ENCODE measurements at regions not wholly inside any gene's neighbourhood (a gene's known extent, or its start where the extent isn't known, plus 50 kb on each side); places are given as distances from the start of the nearest gene placed in this dataset.

DNA sequence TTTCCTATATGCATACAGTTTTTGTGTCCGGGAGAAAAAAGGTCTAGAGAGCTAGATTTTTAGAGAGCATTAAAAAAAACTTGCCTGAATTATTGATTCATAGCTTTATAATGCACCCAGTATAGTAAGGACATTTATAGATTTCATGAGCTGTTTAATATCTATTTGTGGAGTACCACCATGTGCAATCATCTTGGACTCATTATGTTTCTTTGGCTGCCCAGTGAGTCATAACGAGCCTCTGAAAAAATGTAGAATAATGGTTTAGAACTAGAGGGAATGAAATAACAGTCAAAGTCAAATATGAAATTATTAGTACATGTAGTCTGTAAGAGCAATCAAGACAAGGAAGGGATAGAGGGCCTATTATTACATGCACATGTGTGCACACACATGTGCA, 350.0 kb downstream of the CD83 start:
- FAIRE-seq (no peak), ATAC-seq (no peak), DNase-seq (ENCODE audit: low spot score) (no peak)
- in situ Hi-C loops (cut with HindIII; ENCODE audit: extremely low pct_ligation_motif_present, low pct_unique_long_range_greater_than_20kb) = no loop called here
- Histone ChIP-seq H3K9ac (ENCODE audit: insufficient read depth, low read depth, low read length) (no peak overlapping the region), H3K27ac (ENCODE audit: extremely low read length, insufficient read depth, low read length) (no peak overlapping the region), H3K4me3 (replicated peaks in 1 of 3; ENCODE audit: insufficient read depth in 1 of 3, low read depth in 2 of 3, low read length in 3 of 3) (no peak overlapping the region), H4K20me1 (ENCODE audit: insufficient read depth, low read length) (no peaks in the 10 kb centered on the region), H2AFZ (ENCODE audit: low read length) (no peak overlapping the region), H3K9me3 (ENCODE audit: low read length) (peaks cover 6% of the 10 kb centered on the region; the same call in 1 of the 2 replicates), H3K4me2 (ENCODE audit: low read depth, low read length) (no peak overlapping the region), H3K79me2 (ENCODE audit: insufficient read depth, low read length) (no peaks in the 10 kb centered on the region), H3K36me3 (replicated peaks in 1 of 2; ENCODE audit: control insufficient read depth in 1 of 2, insufficient read depth in 2 of 2, low read length in 2 of 2) (no peaks in the 10 kb centered on the region), H3K27me3 (ENCODE audit: control insufficient read depth in 1 of 2, insufficient read depth in 2 of 2, low read length in 2 of 2) (no peaks in the 10 kb centered on the region), H3K4me1 (ENCODE audit: insufficient read depth, low read length) (no peaks in the 10 kb centered on the region)
- no peak for TF ChIP-seq ZNF34 (CRISPR knock-in tag; IDR thresholded peaks at IDR 0.05; ENCODE audit: borderline replicate concordance)
- no peak for TF ChIP-seq STAG1 (CRISPR knock-in tag; IDR thresholded peaks at IDR 0.05)
- no peak for TF ChIP-seq ZNF121 (CRISPR knock-in tag; IDR thresholded peaks at IDR 0.05)
- TF ChIP-seq ZNF878 (CRISPR knock-in tag; IDR thresholded peaks at IDR 0.05) = no peak
- TF ChIP-seq ZNF614 (CRISPR knock-in tag; IDR thresholded peaks at IDR 0.05; ENCODE audit: borderline replicate concordance) = no peak
- no peak for TF ChIP-seq ETV5 (CRISPR knock-in tag; IDR thresholded peaks at IDR 0.05; ENCODE audit: borderline replicate concordance)
- TF ChIP-seq ZNF660 (CRISPR knock-in tag; IDR thresholded peaks at IDR 0.05; ENCODE audit: borderline replicate concordance, low read depth) = no peak
- TF ChIP-seq, protein P1, sequence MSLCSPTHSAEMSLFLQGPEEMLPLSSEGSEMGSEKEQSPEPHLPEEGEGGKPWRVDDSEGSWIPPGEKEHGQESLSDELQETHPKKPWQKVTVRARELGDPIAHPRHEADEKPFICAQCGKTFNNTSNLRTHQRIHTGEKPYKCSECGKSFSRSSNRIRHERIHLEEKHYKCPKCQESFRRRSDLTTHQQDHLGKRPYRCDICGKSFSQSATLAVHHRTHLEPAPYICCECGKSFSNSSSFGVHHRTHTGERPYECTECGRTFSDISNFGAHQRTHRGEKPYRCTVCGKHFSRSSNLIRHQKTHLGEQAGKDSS (CRISPR knock-in tag; IDR thresholded peaks at IDR 0.05; ENCODE audit: borderline replicate concordance, low read depth) = no peak
- no peak for TF ChIP-seq IRX3 (CRISPR knock-in tag; IDR thresholded peaks at IDR 0.05; ENCODE audit: borderline replicate concordance, low read depth)
- no peak for TF ChIP-seq RFX1 (IDR thresholded peaks at IDR 0.05)
- no peak for TF ChIP-seq ZBTB20 (CRISPR knock-in tag; IDR thresholded peaks at IDR 0.05; ENCODE audit: borderline replicate concordance, low read depth)
- TF ChIP-seq ASH2L (IDR thresholded peaks at IDR 0.05; ENCODE audit: insufficient read length, low read depth, low read length) = no peak
- no peak for TF ChIP-seq ETV6 (CRISPR knock-in tag; conservative IDR thresholded peaks at IDR 0.05)
- TF ChIP-seq ZFP90 (CRISPR knock-in tag; IDR thresholded peaks at IDR 0.05; ENCODE audit: borderline replicate concordance) = no peak
- TF ChIP-seq NFYC (CRISPR knock-in tag; IDR thresholded peaks at IDR 0.05) = no peak
- TF ChIP-seq CHD4 (IDR thresholded peaks at IDR 0.05; ENCODE audit: borderline replicate concordance, low read length) = no peak
- no peak for TF ChIP-seq ELF4 (CRISPR knock-in tag; IDR thresholded peaks at IDR 0.05; ENCODE audit: borderline replicate concordance)
- no peak for TF ChIP-seq ZBTB38 (CRISPR knock-in tag; IDR thresholded peaks at IDR 0.05)
- intact Hi-C loops (cut with micrococcal nuclease; ENCODE audit: unreplicated experiment) = no loop called here
- 6% methylated on average over 2 of the region's 2 CpGs for WGBS (ENCODE audit: low lambda C conversion rate)
- ChIA-PET POLR2A (no interaction called here), CTCF (ENCODE audit: low intra/inter-chr PET ratio, low total read pairs) (no interaction called here)
- no TSS peak for BruUV-seq (replicated peaks)

Data from HepG2 (cell line).